Stimulated activated memory B cell treated with anti-CD40 and anti-IgM and Interleukin-4, amounts not matched to agents 10 μg/mL and 1 μg/mL and 100 μg/mL, for 72 hours (primary cell): ENCODE measurements at regions not wholly inside any gene's neighbourhood (a gene's known extent, or its start where the extent isn't known, plus 50 kb on each side); places are given as distances from the start of the nearest gene placed in this dataset.

ENCODE experiments used
- ATAC-seq: fragments of 150-1000 bp; cut with Tn5 transposase; 2 replicates; pipeline ENCODE4 v1.10.0; 2021
- H3K27ac Mint-ChIP-seq: one replicate; pipeline ENCODE4 v1.8.0; 2022; ENCODE audit warnings: mild to moderate bottlenecking, mixed read lengths
- H3K27me3 Mint-ChIP-seq: one replicate; pipeline ENCODE4 v1.8.0; 2022; ENCODE audit warnings: mixed read lengths
- H3K36me3 Mint-ChIP-seq: one replicate; pipeline ENCODE4 v1.8.0; 2022; ENCODE audit warnings: mixed read lengths
- H3K4me1 Mint-ChIP-seq: one replicate; pipeline ENCODE4 v1.8.0; 2022; ENCODE audit warnings: mixed read lengths
- H3K4me3 Mint-ChIP-seq: one replicate; pipeline ENCODE4 v1.8.0; 2022; ENCODE audit warnings: mild to moderate bottlenecking, moderate library complexity, mixed read lengths
- H3K9me3 Mint-ChIP-seq: one replicate; pipeline ENCODE4 v1.8.0; 2022; ENCODE audit warnings: mixed read lengths

- Mint-ChIP-seq H3K4me3 (no peak overlapping the region), H3K9me3 (peaks cover 3% of the 10 kb centered on the region), H3K27me3 (no peaks in the 10 kb centered on the region), H3K36me3 (no peaks in the 10 kb centered on the region), H3K27ac (no peak overlapping the region), H3K4me1 (no peaks in the 10 kb centered on the region)
- ATAC-seq, result no peak
Observed at GRCh38 chr2:82848285-82848684, 1610.8 kb downstream of the SUCLG1 start.

- Mint-ChIP-seq H3K4me3 (no peak overlapping the region), H3K9me3 (no peaks in the 10 kb centered on the region), H3K4me1 (no peaks in the 10 kb centered on the region), H3K36me3 (no peaks in the 10 kb centered on the region), H3K27ac (no peak overlapping the region), H3K27me3 (no peaks in the 10 kb centered on the region)
- ATAC-seq, result no peak
Observed at GRCh38 chr2:82839036-82839435, 1620.0 kb downstream of the SUCLG1 start.

GRCh38 chr2:82837588-82838304, 1621.3 kb downstream of the SUCLG1 start:
- H3K9me3 Mint-ChIP-seq, result no peaks in the 10 kb centered on the region
- no peaks in the 10 kb centered on the region for H3K4me1 Mint-ChIP-seq
- no peak for ATAC-seq
- no peaks in the 10 kb centered on the region for H3K27me3 Mint-ChIP-seq
- H3K36me3 Mint-ChIP-seq, result no peaks in the 10 kb centered on the region
- H3K27ac Mint-ChIP-seq, result no peak overlapping the region
- H3K4me3 Mint-ChIP-seq, result no peak overlapping the region

GRCh38 chr2:82834893-82835292, 1624.2 kb downstream of the SUCLG1 start:
- ATAC-seq, result no peak
- H3K9me3 Mint-ChIP-seq, result no peaks in the 10 kb centered on the region
- H3K27me3 Mint-ChIP-seq, result no peaks in the 10 kb centered on the region
- H3K36me3 Mint-ChIP-seq, result no peaks in the 10 kb centered on the region
- H3K27ac Mint-ChIP-seq, result no peak overlapping the region
- H3K4me1 Mint-ChIP-seq, result no peaks in the 10 kb centered on the region
- H3K4me3 Mint-ChIP-seq, result no peak overlapping the region

- Mint-ChIP-seq H3K4me1 (no peaks in the 10 kb centered on the region), H3K9me3 (peaks cover 7% of the 10 kb centered on the region), H3K36me3 (no peaks in the 10 kb centered on the region), H3K27ac (no peak overlapping the region), H3K4me3 (no peak overlapping the region), H3K27me3 (no peaks in the 10 kb centered on the region)
- ATAC-seq, result no peak
Observed at GRCh38 chr2:82827426-82827825, 1631.7 kb downstream of the SUCLG1 start.

- no peak for ATAC-seq
- Mint-ChIP-seq H3K4me3 (no peak overlapping the region), H3K36me3 (no peaks in the 10 kb centered on the region), H3K4me1 (no peaks in the 10 kb centered on the region), H3K9me3 (peaks cover 7% of the 10 kb centered on the region), H3K27me3 (no peaks in the 10 kb centered on the region), H3K27ac (no peak overlapping the region)
Observed at GRCh38 chr2:82826437-82826836, 1632.6 kb downstream of the SUCLG1 start.

GRCh38 chr2:82825410-82826090, 1633.5 kb downstream of the SUCLG1 start:
- H3K27me3 Mint-ChIP-seq, result no peaks in the 10 kb centered on the region
- ATAC-seq, result no peak
- no peak overlapping the region for H3K4me3 Mint-ChIP-seq
- no peak overlapping the region for H3K27ac Mint-ChIP-seq
- H3K9me3 Mint-ChIP-seq, result peaks cover 7% of the 10 kb centered on the region
- H3K36me3 Mint-ChIP-seq, result no peaks in the 10 kb centered on the region
- no peaks in the 10 kb centered on the region for H3K4me1 Mint-ChIP-seq

GRCh38 chr2:82823892-82824291, 1635.2 kb downstream of the SUCLG1 start:
- no peaks in the 10 kb centered on the region for H3K36me3 Mint-ChIP-seq
- no peak overlapping the region for H3K4me3 Mint-ChIP-seq
- H3K27me3 Mint-ChIP-seq, result no peaks in the 10 kb centered on the region
- no peak overlapping the region for H3K27ac Mint-ChIP-seq
- H3K9me3 Mint-ChIP-seq, result peaks cover 7% of the 10 kb centered on the region
- no peak for ATAC-seq
- no peaks in the 10 kb centered on the region for H3K4me1 Mint-ChIP-seq

- Mint-ChIP-seq H3K4me1 (no peaks in the 10 kb centered on the region), H3K36me3 (no peaks in the 10 kb centered on the region), H3K27me3 (no peaks in the 10 kb centered on the region), H3K9me3 (no peaks in the 10 kb centered on the region), H3K4me3 (no peak overlapping the region), H3K27ac (no peak overlapping the region)
- ATAC-seq, result no peak
Observed at GRCh38 chr2:82819951-82820350, 1639.1 kb downstream of the SUCLG1 start.

- H3K36me3 Mint-ChIP-seq, result no peaks in the 10 kb centered on the region
- H3K9me3 Mint-ChIP-seq, result no peaks in the 10 kb centered on the region
- no peak overlapping the region for H3K27ac Mint-ChIP-seq
- no peaks in the 10 kb centered on the region for H3K27me3 Mint-ChIP-seq
- H3K4me3 Mint-ChIP-seq, result no peak overlapping the region
- H3K4me1 Mint-ChIP-seq, result no peaks in the 10 kb centered on the region
- ATAC-seq, result no peak
Observed at GRCh38 chr2:82814146-82814545, 1644.9 kb downstream of the SUCLG1 start.

GRCh38 chr2:82811946-82812345, 1647.1 kb downstream of the SUCLG1 start:
- H3K27me3 Mint-ChIP-seq, result no peaks in the 10 kb centered on the region
- no peaks in the 10 kb centered on the region for H3K36me3 Mint-ChIP-seq
- H3K4me3 Mint-ChIP-seq, result no peak overlapping the region
- no peak overlapping the region for H3K27ac Mint-ChIP-seq
- H3K4me1 Mint-ChIP-seq, result no peaks in the 10 kb centered on the region
- peaks cover 3% of the 10 kb centered on the region for H3K9me3 Mint-ChIP-seq
- ATAC-seq, result no peak

GRCh38 chr2:82803307-82803706, 1655.8 kb downstream of the SUCLG1 start:
- Mint-ChIP-seq H3K4me1 (no peaks in the 10 kb centered on the region), H3K4me3 (no peak overlapping the region), H3K27ac (no peak overlapping the region), H3K9me3 (peaks cover 30% of the 10 kb centered on the region), H3K27me3 (no peaks in the 10 kb centered on the region), H3K36me3 (no peaks in the 10 kb centered on the region)
- no peak for ATAC-seq

GRCh38 chr2:82797469-82797868, 1661.6 kb downstream of the SUCLG1 start:
- H3K4me3 Mint-ChIP-seq, result no peak overlapping the region
- H3K36me3 Mint-ChIP-seq, result no peaks in the 10 kb centered on the region
- no peak for ATAC-seq
- H3K27me3 Mint-ChIP-seq, result no peaks in the 10 kb centered on the region
- no peak overlapping the region for H3K27ac Mint-ChIP-seq
- H3K9me3 Mint-ChIP-seq, result peaks cover 3% of the 10 kb centered on the region
- H3K4me1 Mint-ChIP-seq, result no peaks in the 10 kb centered on the region

- ATAC-seq, result no peak
Observed at GRCh38 chr2:82796132-82796531, 1662.9 kb downstream of the SUCLG1 start.

GRCh38 chr2:82795446-82795845, 1663.6 kb downstream of the SUCLG1 start:
- no peaks in the 10 kb centered on the region for H3K27me3 Mint-ChIP-seq
- no peak for ATAC-seq
- no peaks in the 10 kb centered on the region for H3K36me3 Mint-ChIP-seq
- H3K4me3 Mint-ChIP-seq, result no peak overlapping the region
- no peaks in the 10 kb centered on the region for H3K4me1 Mint-ChIP-seq
- no peak overlapping the region for H3K27ac Mint-ChIP-seq
- peaks cover 3% of the 10 kb centered on the region for H3K9me3 Mint-ChIP-seq

More at GRCh38 chr2:82796132-82796531, 1662.9 kb downstream of the SUCLG1 start:
- H3K36me3 Mint-ChIP-seq, result no peaks in the 10 kb centered on the region
- no peak overlapping the region for H3K4me3 Mint-ChIP-seq
- H3K4me1 Mint-ChIP-seq, result no peaks in the 10 kb centered on the region
- H3K27me3 Mint-ChIP-seq, result no peaks in the 10 kb centered on the region
- peaks cover 6% of the 10 kb centered on the region for H3K9me3 Mint-ChIP-seq
- H3K27ac Mint-ChIP-seq, result no peak overlapping the region

- ATAC-seq, result no peak
- no peaks in the 10 kb centered on the region for H3K27me3 Mint-ChIP-seq
- H3K27ac Mint-ChIP-seq, result no peak overlapping the region
- H3K4me3 Mint-ChIP-seq, result no peak overlapping the region
- H3K4me1 Mint-ChIP-seq, result no peaks in the 10 kb centered on the region
- H3K9me3 Mint-ChIP-seq, result peaks cover 5% of the 10 kb centered on the region
- no peaks in the 10 kb centered on the region for H3K36me3 Mint-ChIP-seq
Observed at GRCh38 chr2:82793711-82794435, 1665.2 kb downstream of the SUCLG1 start.
